GM12864 (cell line): ENCODE measurements at regions not wholly inside any gene's neighbourhood (a gene's known extent, or its start where the extent isn't known, plus 50 kb on each side); places are given as distances from the start of the nearest gene placed in this dataset.
"Not testable (repeated sequence)": the region's sequence is repeated elsewhere in the genome, so short reads cannot be mapped to it uniquely, and the experiment has no call there.

ENCODE experiments used
- DNase-seq: peaks from one replicate; pipeline ENCODE4 v3.0.0-alpha.2; 2011; ENCODE audit warnings: low read depth
- H3K4me3 ChIP-seq: 2 replicates; pipeline ENCODE4 v1.5.1; 2011; ENCODE audit warnings: mild to moderate bottlenecking, low read depth, low read length, control low read depth
- CTCF ChIP-seq: IDR thresholded peaks from 2 replicates; pipeline ENCODE4 v1.5.1; 2011; ENCODE audit warnings: low read depth, mild to moderate bottlenecking, moderate library complexity, low read length, control low read depth, inconsistent platforms; ENCODE audit errors: missing control alignments

GRCh38 chr4:128623508-128624215 lies 185.8 kb upstream of the JADE1 start:
- no peak for DNase-seq
- TF ChIP-seq CTCF, result no peak
- H3K4me3 ChIP-seq, result no peak overlapping the region

GRCh38 chr4:128620279-128620965 lies 189.1 kb upstream of the JADE1 start:
- not testable (repeated sequence) for H3K4me3 ChIP-seq, DNase-seq

GRCh38 chr4:128615197-128615596 lies 194.3 kb upstream of the JADE1 start:
- H3K4me3 ChIP-seq, result no peak overlapping the region
- no peak for TF ChIP-seq CTCF
- no peak for DNase-seq

GRCh38 chr4:128608006-128608405 lies 201.5 kb upstream of the JADE1 start:
- TF ChIP-seq CTCF, result no peak
- H3K4me3 ChIP-seq, result no peak overlapping the region
- DNase-seq, result no peak

- no peak for TF ChIP-seq CTCF
- H3K4me3 ChIP-seq, result no peak overlapping the region
- DNase-seq, result no peak
Measured at GRCh38 chr4:128606173-128606572, 203.3 kb upstream of the JADE1 start.

- no peak for TF ChIP-seq CTCF
- H3K4me3 ChIP-seq, result no peak overlapping the region
- DNase-seq, result no peak
Measured at GRCh38 chr4:128604840-128605239, 204.7 kb upstream of the JADE1 start.

- DNase-seq, result no peak
- H3K4me3 ChIP-seq, result no peak overlapping the region
- TF ChIP-seq CTCF, result no peak
Measured at GRCh38 chr4:128604204-128604603, 205.3 kb upstream of the JADE1 start.
